ENCODE measurements at regions not wholly inside any gene's neighbourhood (a gene's known extent, or its start where the extent isn't known, plus 50 kb on each side); places are given as distances from the start of the nearest gene placed in this dataset.

DNA sequence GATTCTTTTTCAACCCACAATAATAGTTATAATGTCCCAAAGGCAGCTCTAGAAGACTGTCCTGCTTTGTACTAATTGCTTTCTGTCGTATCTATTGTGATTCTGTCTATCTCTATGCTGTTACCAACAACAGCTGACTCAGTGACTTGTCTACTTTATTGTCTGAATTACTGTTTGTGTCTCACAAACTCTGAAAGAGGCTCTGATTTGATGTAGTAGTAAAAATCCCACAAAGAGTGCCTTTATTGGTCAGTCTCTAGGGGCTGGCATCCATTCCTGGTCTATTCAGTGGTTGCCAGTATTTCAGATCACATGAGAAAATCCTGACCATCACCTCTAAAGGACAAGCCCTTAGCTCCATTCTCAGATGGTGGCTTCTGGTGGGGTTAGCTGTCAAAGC is 254.2 kb downstream of the NSUN3 start:
- no peak for TF ChIP-seq EZH2 (IDR thresholded peaks at IDR 0.05; ENCODE audit: borderline replicate concordance, insufficient read depth, low read depth, low read length, poor library complexity, severe bottlenecking)
- TF ChIP-seq, protein P1, sequence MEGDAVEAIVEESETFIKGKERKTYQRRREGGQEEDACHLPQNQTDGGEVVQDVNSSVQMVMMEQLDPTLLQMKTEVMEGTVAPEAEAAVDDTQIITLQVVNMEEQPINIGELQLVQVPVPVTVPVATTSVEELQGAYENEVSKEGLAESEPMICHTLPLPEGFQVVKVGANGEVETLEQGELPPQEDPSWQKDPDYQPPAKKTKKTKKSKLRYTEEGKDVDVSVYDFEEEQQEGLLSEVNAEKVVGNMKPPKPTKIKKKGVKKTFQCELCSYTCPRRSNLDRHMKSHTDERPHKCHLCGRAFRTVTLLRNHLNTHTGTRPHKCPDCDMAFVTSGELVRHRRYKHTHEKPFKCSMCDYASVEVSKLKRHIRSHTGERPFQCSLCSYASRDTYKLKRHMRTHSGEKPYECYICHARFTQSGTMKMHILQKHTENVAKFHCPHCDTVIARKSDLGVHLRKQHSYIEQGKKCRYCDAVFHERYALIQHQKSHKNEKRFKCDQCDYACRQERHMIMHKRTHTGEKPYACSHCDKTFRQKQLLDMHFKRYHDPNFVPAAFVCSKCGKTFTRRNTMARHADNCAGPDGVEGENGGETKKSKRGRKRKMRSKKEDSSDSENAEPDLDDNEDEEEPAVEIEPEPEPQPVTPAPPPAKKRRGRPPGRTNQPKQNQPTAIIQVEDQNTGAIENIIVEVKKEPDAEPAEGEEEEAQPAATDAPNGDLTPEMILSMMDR (IDR thresholded peaks at IDR 0.05): no peak
- Histone ChIP-seq H3K79me2 (ENCODE audit: control insufficient read depth, insufficient read depth, low read length) (no peaks in the 10 kb centered on the region), H3K9me3 (ENCODE audit: control extremely low read depth in 1 of 3, control insufficient read depth in 2 of 3, insufficient read depth in 1 of 3, low read length in 2 of 3) (no peaks in the 10 kb centered on the region), H3K27ac (ENCODE audit: low read length in 2 of 2) (no peak overlapping the region), H3K4me3 (ENCODE audit: control extremely low read depth in 1 of 5, extremely low read depth in 1 of 5, insufficient read depth in 1 of 5, low read depth in 2 of 5, low read length in 4 of 5) (no peak overlapping the region), H3K27me3 (replicated peaks in 1 of 4; ENCODE audit: control extremely low read depth in 1 of 4, control insufficient read depth in 3 of 4, insufficient read depth in 4 of 4, low read length in 3 of 4) (no peaks in the 10 kb centered on the region), H2AFZ (ENCODE audit: insufficient read depth, low read depth, low read length, poor library complexity, severe bottlenecking) (no peak overlapping the region), H3K36me3 (replicated peaks in 1 of 2; ENCODE audit: control extremely low read depth in 1 of 2, control insufficient read depth in 1 of 2, extremely low read depth in 1 of 2, insufficient read depth in 2 of 2, low read length in 1 of 2) (no peaks in the 10 kb centered on the region), H4K20me1 (ENCODE audit: control insufficient read depth, insufficient read depth, low read length, poor library complexity, severe bottlenecking) (no peaks in the 10 kb centered on the region), H3K9ac (ENCODE audit: low read length) (no peak overlapping the region), H3K4me1 (ENCODE audit: control insufficient read depth in 2 of 2, insufficient read depth in 2 of 2, low read length in 2 of 2) (no peaks in the 10 kb centered on the region), H3K4me2 (replicated peaks; ENCODE audit: low read depth, low read length, poor library complexity, severe bottlenecking) (no peak overlapping the region)
- 0% methylated on average over 1 of the region's 1 CpG for WGBS (ENCODE audit: insufficient coverage)
- Mint-ChIP-seq H3K4me3 (no peak overlapping the region), H3K9me3 (ENCODE audit: insufficient read depth) (no peaks in the 10 kb centered on the region), H3K4me1 (no peaks in the 10 kb centered on the region), H3K27me3 (no peaks in the 10 kb centered on the region), H3K27ac (no peak overlapping the region)
- CTCF ChIA-PET: no interaction called here
- intact Hi-C loops (cut with micrococcal nuclease): no loop called here
- ATAC-seq (ENCODE audit: low read depth) (no peak), DNase-seq (no peak)
- POLR2A ChIA-PET: no interaction called here

DNA sequence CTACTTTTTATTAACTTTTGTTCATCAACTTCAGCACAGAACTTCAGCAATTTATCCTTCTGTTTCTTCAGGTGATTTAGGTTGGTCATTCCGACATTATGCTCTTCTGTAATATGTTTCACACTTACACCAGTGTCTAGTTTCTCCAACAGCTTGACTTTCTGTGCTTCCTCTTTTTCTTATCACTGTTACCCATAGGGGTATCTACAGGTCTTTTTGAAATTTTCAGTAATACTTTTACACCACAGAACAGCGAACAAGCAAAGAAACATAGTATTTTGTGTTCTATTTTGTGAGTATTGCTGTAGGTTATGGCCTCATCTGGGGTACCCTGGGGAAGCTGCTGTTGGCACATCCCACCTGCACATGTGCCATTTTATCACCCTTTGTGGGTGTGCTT is 260.7 kb downstream of the NSUN3 start:
- Mint-ChIP-seq H3K4me3 (no peak overlapping the region), H3K27me3 (no peaks in the 10 kb centered on the region), H3K4me1 (no peaks in the 10 kb centered on the region), H3K9me3 (ENCODE audit: insufficient read depth) (peaks cover 6% of the 10 kb centered on the region), H3K27ac (no peak overlapping the region)
- Histone ChIP-seq H3K27ac (ENCODE audit: low read length in 2 of 2) (no peak overlapping the region), H3K9ac (ENCODE audit: low read length) (no peak overlapping the region), H3K9me3 (ENCODE audit: control extremely low read depth in 1 of 3, control insufficient read depth in 2 of 3, insufficient read depth in 1 of 3, low read length in 2 of 3) (peaks cover 0 to 3% (median 0%) of the 10 kb centered on the region in 3 donors), H3K4me1 (ENCODE audit: control insufficient read depth in 2 of 2, insufficient read depth in 2 of 2, low read length in 2 of 2) (no peaks in the 10 kb centered on the region), H2AFZ (ENCODE audit: insufficient read depth, low read depth, low read length, poor library complexity, severe bottlenecking) (no peak overlapping the region), H4K20me1 (ENCODE audit: control insufficient read depth, insufficient read depth, low read length, poor library complexity, severe bottlenecking) (no peaks in the 10 kb centered on the region), H3K79me2 (ENCODE audit: control insufficient read depth, insufficient read depth, low read length) (no peaks in the 10 kb centered on the region), H3K4me3 (ENCODE audit: control extremely low read depth in 1 of 5, extremely low read depth in 1 of 5, insufficient read depth in 1 of 5, low read depth in 2 of 5, low read length in 4 of 5) (no peak overlapping the region), H3K4me2 (replicated peaks; ENCODE audit: low read depth, low read length, poor library complexity, severe bottlenecking) (no peak overlapping the region), H3K36me3 (replicated peaks in 1 of 2; ENCODE audit: control extremely low read depth in 1 of 2, control insufficient read depth in 1 of 2, extremely low read depth in 1 of 2, insufficient read depth in 2 of 2, low read length in 1 of 2) (no peaks in the 10 kb centered on the region), H3K27me3 (replicated peaks in 1 of 4; ENCODE audit: control extremely low read depth in 1 of 4, control insufficient read depth in 3 of 4, insufficient read depth in 4 of 4, low read length in 3 of 4) (no peaks in the 10 kb centered on the region)
- intact Hi-C loops (cut with micrococcal nuclease): no loop called here
- no CpG with 5 or more reads among the region's 2 CpGs for WGBS (ENCODE audit: insufficient coverage)
- ATAC-seq (ENCODE audit: low read depth): no peak
- no peak for DNase-seq
- no peak for TF ChIP-seq EZH2 (IDR thresholded peaks at IDR 0.05; ENCODE audit: borderline replicate concordance, insufficient read depth, low read depth, low read length, poor library complexity, severe bottlenecking)
- TF ChIP-seq, protein P1 (IDR thresholded peaks at IDR 0.05): no peak
- POLR2A ChIA-PET: no interaction called here
- CTCF ChIA-PET: no interaction called here

Data from B cell (primary cell).